B cell (primary cell): ENCODE measurements at regions not wholly inside any gene's neighbourhood (a gene's known extent, or its start where the extent isn't known, plus 50 kb on each side); places are given as distances from the start of the nearest gene placed in this dataset.

Experiments
- ATAC-seq: fragments of 200-7000 bp; cut with Tn5 transposase; one replicate; pipeline ENCODE4 v1.10.0; 2021; ENCODE audit warnings: low read depth, mild to moderate bottlenecking, moderate number of reproducible peaks, moderate library complexity
- CTCF ChIA-PET: fragments of 350-600 bp; sonication (Branson Sonifier 250); formaldehyde crosslinking; loops from one replicate; lab custom pipeline; 2021; ENCODE audit warnings: antibody characterized with exemption, inconsistent platforms; lab: Charles Lee
- POLR2A ChIA-PET: fragments of 350-600 bp; sonication (Branson Sonifier 250); formaldehyde crosslinking; loops from one replicate; lab custom pipeline; 2021; ENCODE audit warnings: antibody characterized with exemption; lab: Charles Lee
- DNase-seq: peaks from one replicate; pipeline ENCODE4 v3.0.0; 2013
- H2AFZ ChIP-seq: 2 replicates; pipeline ENCODE4 v1.6.1; 2012; ENCODE audit warnings: mild to moderate bottlenecking, low read depth, low read length; ENCODE audit not compliant: insufficient read depth, poor library complexity, severe bottlenecking
- H3K27ac ChIP-seq, 2 donors: 1 replicate in 1 of 2; 2 replicates in 1 of 2; pipeline ENCODE4 v1.5.1; 2012 to 2013; ENCODE audit warnings: low read length in 2 of 2, mild to moderate bottlenecking in 2 of 2, moderate library complexity in 1 of 2
- H3K27me3 ChIP-seq, 4 experiments: fragments of 200-600 bp in 1 of 4; sonication (generic) in 1 of 4; replicated peaks in 1 of 4; 1 replicate in 2 of 4; 2 replicates in 2 of 4; pipeline versions ENCODE4 v1.6.1 to v1.7.0; 2013 to 2016; ENCODE audit warnings: low read length in 3 of 4, mild to moderate bottlenecking in 2 of 4, mixed read lengths in 1 of 4, moderate library complexity in 1 of 4; ENCODE audit not compliant: insufficient read depth in 4 of 4, control insufficient read depth in 3 of 4; ENCODE audit errors: control extremely low read depth in 1 of 4
- H3K36me3 ChIP-seq, 2 experiments: replicated peaks in 1 of 2; 1 replicate in 1 of 2; 2 replicates in 1 of 2; pipeline versions ENCODE4 v1.6.1 to v1.7.1; 2013; ENCODE audit warnings: low read length in 1 of 2; ENCODE audit not compliant: insufficient read depth in 2 of 2, control insufficient read depth in 1 of 2; ENCODE audit errors: control extremely low read depth in 1 of 2, extremely low read depth in 1 of 2
- H3K4me1 ChIP-seq, 2 donors: fragments of 200-600 bp in 1 of 2; sonication (generic) in 1 of 2; 1 replicate in 1 of 2; 2 replicates in 1 of 2; pipeline versions ENCODE4 v1.5.1 to v1.6.1; 2013 to 2017; ENCODE audit warnings: low read length in 2 of 2; ENCODE audit not compliant: control insufficient read depth in 2 of 2, insufficient read depth in 2 of 2
- H3K4me2 ChIP-seq: replicated peaks from 2 replicates; pipeline ENCODE3; 2012; ENCODE audit warnings: mild to moderate bottlenecking, low read depth, low read length; ENCODE audit not compliant: poor library complexity, severe bottlenecking
- H3K4me3 ChIP-seq, 5 experiments: fragments of 200-600 bp in 1 of 5; sonication (generic) in 1 of 5; 1 replicate in 3 of 5; 2 replicates in 2 of 5; pipeline versions ENCODE4 v1.5.1 to v1.7.0; 2011 to 2016; ENCODE audit warnings: low read length in 4 of 5, mild to moderate bottlenecking in 4 of 5, low read depth in 2 of 5, control low read depth in 1 of 5, moderate library complexity in 1 of 5; ENCODE audit not compliant: insufficient read depth in 1 of 5; ENCODE audit errors: control extremely low read depth in 1 of 5, extremely low read depth in 1 of 5
- H3K79me2 ChIP-seq: fragments of 200-600 bp; sonication (generic); one replicate; pipeline ENCODE4 v1.6.0; 2016; ENCODE audit warnings: low read length; ENCODE audit not compliant: control insufficient read depth, insufficient read depth
- H3K9ac ChIP-seq: fragments of 200-600 bp; sonication (generic); 2 replicates; pipeline ENCODE4 v1.6.1; 2017; ENCODE audit warnings: mild to moderate bottlenecking, low read length, moderate library complexity
- H3K9me3 ChIP-seq, 3 donors: one replicate each; pipeline versions ENCODE4 v1.6.1 to v1.7.1; 2013; ENCODE audit warnings: low read length in 2 of 3; ENCODE audit not compliant: control insufficient read depth in 2 of 3, insufficient read depth in 1 of 3; ENCODE audit errors: control extremely low read depth in 1 of 3
- H4K20me1 ChIP-seq: 2 replicates; pipeline ENCODE4 v1.6.0; 2012; ENCODE audit warnings: mild to moderate bottlenecking, low read length; ENCODE audit not compliant: insufficient read depth, control insufficient read depth, poor library complexity, severe bottlenecking
- H3K27ac Mint-ChIP-seq: one replicate; pipeline ENCODE4 v1.8.0; 2021; ENCODE audit warnings: mixed read lengths
- H3K27me3 Mint-ChIP-seq: one replicate; pipeline ENCODE4 v1.8.0; 2021; ENCODE audit warnings: mixed read lengths
- H3K4me1 Mint-ChIP-seq: one replicate; pipeline ENCODE4 v1.8.0; 2021; ENCODE audit warnings: mixed read lengths
- H3K4me3 Mint-ChIP-seq: one replicate; pipeline ENCODE4 v1.8.0; 2021; ENCODE audit warnings: mixed read lengths
- H3K9me3 Mint-ChIP-seq: one replicate; pipeline ENCODE4 v1.8.0; 2022; ENCODE audit warnings: mixed read lengths; ENCODE audit not compliant: insufficient read depth
- EZH2 ChIP-seq: IDR thresholded peaks from 2 replicates; pipeline ENCODE4 v1.6.1; 2012; ENCODE audit warnings: borderline replicate concordance, low read depth, mild to moderate bottlenecking, moderate library complexity, low read length; ENCODE audit not compliant: insufficient read depth, poor library complexity, severe bottlenecking
- WGBS: methylation state at CpG from one replicate; pipeline ENCODE4 v1.1.5; 2013; ENCODE audit warnings: missing lambda C conversion rate; ENCODE audit not compliant: insufficient coverage; 5-methylcytosine and 5-hydroxymethylcytosine counted together
- intact Hi-C: fragments of 100-400 bp; cut with micrococcal nuclease; formaldehyde crosslinking; loops from one replicate; pipeline ENCODE4 v1.10.0; 2022
- TF ChIP-seq, protein P1 (sequence below): fragments of 200-600 bp; IDR thresholded peaks from one replicate; pipeline ENCODE4 v1.8.0; 2022; ENCODE audit warnings: antibody characterized with exemption, mild to moderate bottlenecking

DNA sequence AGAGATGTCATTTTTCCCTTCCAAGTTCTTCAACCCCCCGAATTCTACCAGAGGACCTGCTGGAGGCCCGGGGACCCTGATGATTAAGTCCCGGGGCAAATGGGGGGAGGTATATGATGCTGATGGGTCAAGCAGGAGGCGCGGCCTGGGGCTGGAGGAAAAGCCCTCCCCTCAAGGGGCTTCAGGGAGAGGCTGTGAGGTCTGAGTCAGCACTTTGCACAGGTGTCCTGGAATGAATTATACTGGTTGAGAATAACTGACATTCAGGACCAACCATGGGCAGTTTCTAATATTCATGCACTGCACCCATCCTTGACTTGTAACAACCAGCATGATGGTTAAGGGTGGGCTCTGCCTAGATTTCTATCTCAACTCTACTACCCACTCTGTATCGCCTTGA is 146.8 kb upstream of the SYT13 start:
- Histone ChIP-seq H3K27me3 (peaks cover 0 to 13% (median 0%) of the 10 kb centered on the region in 4 experiments), H3K4me2 (no peak overlapping the region), H3K4me1 (no peaks in the 10 kb centered on the region), H3K27ac (no peak overlapping the region), H3K4me3 (no peak overlapping the region), H3K9me3 (peaks cover 0 to 2% (median 0%) of the 10 kb centered on the region in 3 donors), H3K79me2 (no peaks in the 10 kb centered on the region), H4K20me1 (no peaks in the 10 kb centered on the region), H3K9ac (no peak overlapping the region), H3K36me3 (no peaks in the 10 kb centered on the region), H2AFZ (no peak overlapping the region)
- 82% methylated on average over 3 of the region's 6 CpGs for WGBS
- POLR2A ChIA-PET = no interaction called here
- TF ChIP-seq, protein P1, sequence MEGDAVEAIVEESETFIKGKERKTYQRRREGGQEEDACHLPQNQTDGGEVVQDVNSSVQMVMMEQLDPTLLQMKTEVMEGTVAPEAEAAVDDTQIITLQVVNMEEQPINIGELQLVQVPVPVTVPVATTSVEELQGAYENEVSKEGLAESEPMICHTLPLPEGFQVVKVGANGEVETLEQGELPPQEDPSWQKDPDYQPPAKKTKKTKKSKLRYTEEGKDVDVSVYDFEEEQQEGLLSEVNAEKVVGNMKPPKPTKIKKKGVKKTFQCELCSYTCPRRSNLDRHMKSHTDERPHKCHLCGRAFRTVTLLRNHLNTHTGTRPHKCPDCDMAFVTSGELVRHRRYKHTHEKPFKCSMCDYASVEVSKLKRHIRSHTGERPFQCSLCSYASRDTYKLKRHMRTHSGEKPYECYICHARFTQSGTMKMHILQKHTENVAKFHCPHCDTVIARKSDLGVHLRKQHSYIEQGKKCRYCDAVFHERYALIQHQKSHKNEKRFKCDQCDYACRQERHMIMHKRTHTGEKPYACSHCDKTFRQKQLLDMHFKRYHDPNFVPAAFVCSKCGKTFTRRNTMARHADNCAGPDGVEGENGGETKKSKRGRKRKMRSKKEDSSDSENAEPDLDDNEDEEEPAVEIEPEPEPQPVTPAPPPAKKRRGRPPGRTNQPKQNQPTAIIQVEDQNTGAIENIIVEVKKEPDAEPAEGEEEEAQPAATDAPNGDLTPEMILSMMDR = no peak
- no peak for TF ChIP-seq EZH2
- CTCF ChIA-PET = no interaction called here
- Mint-ChIP-seq H3K4me1 (no peaks in the 10 kb centered on the region), H3K27ac (no peak overlapping the region), H3K4me3 (no peak overlapping the region), H3K9me3 (no peaks in the 10 kb centered on the region), H3K27me3 (peaks cover 47% of the 10 kb centered on the region)
- DNase-seq (no peak), ATAC-seq (no peak)
- intact Hi-C loops = no loop called here

GRCh38 chr11:45432100-45432499 is 146.0 kb upstream of the SYT13 start:
- ChIA-PET CTCF (interaction anchor here (0.6 kb wide), 1 partner anchor 253 kb away, joined by 3 read pairs; no protein-coding TSS in a partner anchor), POLR2A (no interaction called here)
- Mint-ChIP-seq H3K27me3 (peaks cover 48% of the 10 kb centered on the region), H3K27ac (no peak overlapping the region), H3K4me3 (no peak overlapping the region), H3K4me1 (no peaks in the 10 kb centered on the region), H3K9me3 (no peaks in the 10 kb centered on the region)
- ATAC-seq = no peak
- peaks cover 0 to 13% (median 0%) of the 10 kb centered on the region in 4 experiments for H3K27me3 ChIP-seq
- no peak overlapping the region for H3K4me2 ChIP-seq
- DNase-seq = no peak
- H4K20me1 ChIP-seq = no peaks in the 10 kb centered on the region
- no peak for TF ChIP-seq EZH2
- TF ChIP-seq, protein P1 = no peak
- no peaks in the 10 kb centered on the region for H3K36me3 ChIP-seq
- no peaks in the 10 kb centered on the region for H3K4me1 ChIP-seq
- no peak overlapping the region for H3K27ac ChIP-seq
- H3K4me3 ChIP-seq = no peak overlapping the region
- H3K9ac ChIP-seq = no peak overlapping the region
- 100% methylated on average over 2 of the region's 3 CpGs for WGBS
- H3K79me2 ChIP-seq = no peaks in the 10 kb centered on the region
- intact Hi-C loops = no loop called here
- no peak overlapping the region for H2AFZ ChIP-seq
- no peaks in the 10 kb centered on the region for H3K9me3 ChIP-seq
